GM18867 (cell line): ENCODE measurements at regions not wholly inside any gene's neighbourhood (a gene's known extent, or its start where the extent isn't known, plus 50 kb on each side); places are given as distances from the start of the nearest gene placed in this dataset.

Experiments
- ATAC-seq: cut with Tn5 transposase; IDR thresholded peaks from one replicate; pipeline ENCODE4 v1.9.1; 2021; ENCODE audit warnings: mild to moderate bottlenecking, moderate library complexity; ENCODE audit not compliant: unreplicated experiment

- ATAC-seq, result peak; percentile 58
Measured at GRCh38 chr3:152051501-152052404, 178.3 kb downstream of the SUCNR1 start.

GRCh38 chr3:152053866-152054265 lies 180.4 kb downstream of the SUCNR1 start:
- no peak for ATAC-seq

- ATAC-seq, result peak; percentile 75
Measured at GRCh38 chr3:152054315-152054714, 180.9 kb downstream of the SUCNR1 start.

- no peak for ATAC-seq
Measured at GRCh38 chr3:152056073-152056472, 182.6 kb downstream of the SUCNR1 start.

- no peak for ATAC-seq
Measured at GRCh38 chr3:152056481-152056880, 183.0 kb downstream of the SUCNR1 start.

- no peak for ATAC-seq
Measured at GRCh38 chr3:152056987-152057386, 183.5 kb downstream of the SUCNR1 start.

GRCh38 chr3:152058856-152059255 lies 185.4 kb downstream of the SUCNR1 start:
- ATAC-seq, result no peak

- ATAC-seq, result no peak
Measured at GRCh38 chr3:152060701-152061100, 187.3 kb downstream of the SUCNR1 start.

GRCh38 chr3:152061296-152061695 lies 187.9 kb downstream of the SUCNR1 start:
- no peak for ATAC-seq

- ATAC-seq, result no peak
Measured at GRCh38 chr3:152069871-152070270, 196.4 kb downstream of the SUCNR1 start.

- no peak for ATAC-seq
Measured at GRCh38 chr3:152071315-152071714, 197.4 kb upstream of the MBNL1 start.

GRCh38 chr3:152071924-152072323 lies 196.8 kb upstream of the MBNL1 start:
- ATAC-seq, result no peak

GRCh38 chr3:152073267-152073666 lies 195.5 kb upstream of the MBNL1 start:
- ATAC-seq, result no peak

- ATAC-seq, result no peak
Measured at GRCh38 chr3:152076148-152076547, 192.6 kb upstream of the MBNL1 start.

- no peak for ATAC-seq
Measured at GRCh38 chr3:152079980-152080379, 188.7 kb upstream of the MBNL1 start.

GRCh38 chr3:152083135-152083534 lies 185.6 kb upstream of the MBNL1 start:
- no peak for ATAC-seq

GRCh38 chr3:152084441-152085158 lies 184.1 kb upstream of the MBNL1 start:
- no peak for ATAC-seq

- ATAC-seq, result no peak
Measured at GRCh38 chr3:152087153-152087552, 181.6 kb upstream of the MBNL1 start.

GRCh38 chr3:152089528-152089927 lies 179.2 kb upstream of the MBNL1 start:
- ATAC-seq, result no peak

GRCh38 chr3:152091725-152092124 lies 177.0 kb upstream of the MBNL1 start:
- no peak for ATAC-seq

GRCh38 chr3:152093901-152094300 lies 174.8 kb upstream of the MBNL1 start:
- no peak for ATAC-seq

- no peak for ATAC-seq
Measured at GRCh38 chr3:152094406-152094805, 174.3 kb upstream of the MBNL1 start.
